RWPE2 (cell line): ENCODE measurements at regions not wholly inside any gene's neighbourhood (a gene's known extent, or its start where the extent isn't known, plus 50 kb on each side); places are given as distances from the start of the nearest gene placed in this dataset.

Experiments
- ATAC-seq: fragments of 200-7000 bp; cut with Tn5 transposase; 3 replicates; pipeline ENCODE4 v1.9.1; 2021; ENCODE audit warnings: low read depth
- DNase-seq: peaks from one replicate; pipeline ENCODE4 v3.0.0-alpha.2; 2020; ENCODE audit warnings: low spot score
- H3K27ac ChIP-seq: fragments of 450-650 bp; 2 replicates; pipeline ENCODE4 v1.5.1; 2017; ENCODE audit warnings: mild to moderate bottlenecking; ENCODE audit not compliant: poor library complexity, severe bottlenecking
- H3K27me3 ChIP-seq: fragments of 250-450 bp; sonication (Bioruptor Pico); 2 replicates; pipeline ENCODE4 v1.5.1; 2021; ENCODE audit warnings: mild to moderate bottlenecking, moderate library complexity; ENCODE audit not compliant: insufficient read depth, poor library complexity, severe bottlenecking
- H3K36me3 ChIP-seq: fragments of 250-450 bp; sonication (Bioruptor Pico); 2 replicates; pipeline ENCODE4 v1.5.1; 2020; ENCODE audit warnings: low read depth, mild to moderate bottlenecking, moderate library complexity
- H3K4me1 ChIP-seq: fragments of 250-450 bp; sonication (Bioruptor Pico); 2 replicates; pipeline ENCODE4 v1.5.1; 2021; ENCODE audit warnings: mild to moderate bottlenecking, moderate library complexity; ENCODE audit not compliant: insufficient read depth, poor library complexity, severe bottlenecking
- H3K4me3 ChIP-seq: fragments of 250-450 bp; sonication (Bioruptor Pico); 2 replicates; pipeline ENCODE4 v1.5.1; 2021; ENCODE audit warnings: mild to moderate bottlenecking, moderate library complexity; ENCODE audit not compliant: severe bottlenecking
- H3K9me3 ChIP-seq: fragments of 250-450 bp; sonication (Bioruptor Pico); 2 replicates; pipeline ENCODE4 v1.5.1; 2021; ENCODE audit warnings: mild to moderate bottlenecking, moderate library complexity; ENCODE audit not compliant: severe bottlenecking
- CTCF ChIP-seq: fragments of 450-650 bp; IDR thresholded peaks from one replicate; pipeline ENCODE4 v1.5.1; 2017; ENCODE audit warnings: mild to moderate bottlenecking, moderate library complexity; ENCODE audit not compliant: poor library complexity, severe bottlenecking

GRCh38 chr2:45178854-45179253 lies 169.6 kb upstream of the SIX2 start:
- DNase-seq (no peak), ATAC-seq (no peak)
- no peak for TF ChIP-seq CTCF
- Histone ChIP-seq H3K36me3 (no peaks in the 10 kb centered on the region), H3K27me3 (no peaks in the 10 kb centered on the region), H3K4me3 (no peak overlapping the region), H3K9me3 (no peaks in the 10 kb centered on the region), H3K4me1 (peaks cover 50% of the 10 kb centered on the region), H3K27ac (peak overlapping the region; percentile 63)

GRCh38 chr2:45178359-45178758 lies 169.1 kb upstream of the SIX2 start:
- Histone ChIP-seq H3K4me1 (peaks cover 50% of the 10 kb centered on the region), H3K4me3 (no peak overlapping the region), H3K27me3 (no peaks in the 10 kb centered on the region), H3K9me3 (no peaks in the 10 kb centered on the region), H3K27ac (peak overlapping the region; percentile 63), H3K36me3 (no peaks in the 10 kb centered on the region)
- DNase-seq (no peak), ATAC-seq (no peak)
- TF ChIP-seq CTCF = no peak

GRCh38 chr2:45177870-45178269 lies 168.6 kb upstream of the SIX2 start:
- Histone ChIP-seq H3K4me3 (no peak overlapping the region), H3K9me3 (no peaks in the 10 kb centered on the region), H3K27me3 (no peaks in the 10 kb centered on the region), H3K27ac (peak overlapping the region; percentile 63), H3K36me3 (no peaks in the 10 kb centered on the region), H3K4me1 (peaks cover 50% of the 10 kb centered on the region)
- TF ChIP-seq CTCF = no peak
- DNase-seq = no peak
- ATAC-seq = peak; percentile 61

GRCh38 chr2:45176390-45176789 lies 167.1 kb upstream of the SIX2 start:
- H3K4me3 ChIP-seq = no peak overlapping the region
- TF ChIP-seq CTCF = no peak

GRCh38 chr2:45173513-45173912 lies 164.3 kb upstream of the SIX2 start:
- no peaks in the 10 kb centered on the region for H3K27me3 ChIP-seq
- H3K27ac ChIP-seq = peak overlapping the region; percentile 69
- H3K9me3 ChIP-seq = no peaks in the 10 kb centered on the region
- H3K4me3 ChIP-seq = no peak overlapping the region
- H3K36me3 ChIP-seq = no peaks in the 10 kb centered on the region
- TF ChIP-seq CTCF = no peak
- peak; percentile 83 for DNase-seq
- peak; percentile 86 for ATAC-seq
- H3K4me1 ChIP-seq = peaks cover 37% of the 10 kb centered on the region

More at GRCh38 chr2:45176390-45176789, 167.1 kb upstream of the SIX2 start:
- H3K4me1 ChIP-seq = peaks cover 46% of the 10 kb centered on the region
- DNase-seq (no peak), ATAC-seq (no peak)
- H3K9me3 ChIP-seq = no peaks in the 10 kb centered on the region
- no peaks in the 10 kb centered on the region for H3K36me3 ChIP-seq
- H3K27ac ChIP-seq = peak overlapping the region; percentile 63
- no peaks in the 10 kb centered on the region for H3K27me3 ChIP-seq
